ENCODE measurements at regions not wholly inside any gene's neighbourhood (a gene's known extent, or its start where the extent isn't known, plus 50 kb on each side); places are given as distances from the start of the nearest gene placed in this dataset.

- TF ChIP-seq, protein P1, sequence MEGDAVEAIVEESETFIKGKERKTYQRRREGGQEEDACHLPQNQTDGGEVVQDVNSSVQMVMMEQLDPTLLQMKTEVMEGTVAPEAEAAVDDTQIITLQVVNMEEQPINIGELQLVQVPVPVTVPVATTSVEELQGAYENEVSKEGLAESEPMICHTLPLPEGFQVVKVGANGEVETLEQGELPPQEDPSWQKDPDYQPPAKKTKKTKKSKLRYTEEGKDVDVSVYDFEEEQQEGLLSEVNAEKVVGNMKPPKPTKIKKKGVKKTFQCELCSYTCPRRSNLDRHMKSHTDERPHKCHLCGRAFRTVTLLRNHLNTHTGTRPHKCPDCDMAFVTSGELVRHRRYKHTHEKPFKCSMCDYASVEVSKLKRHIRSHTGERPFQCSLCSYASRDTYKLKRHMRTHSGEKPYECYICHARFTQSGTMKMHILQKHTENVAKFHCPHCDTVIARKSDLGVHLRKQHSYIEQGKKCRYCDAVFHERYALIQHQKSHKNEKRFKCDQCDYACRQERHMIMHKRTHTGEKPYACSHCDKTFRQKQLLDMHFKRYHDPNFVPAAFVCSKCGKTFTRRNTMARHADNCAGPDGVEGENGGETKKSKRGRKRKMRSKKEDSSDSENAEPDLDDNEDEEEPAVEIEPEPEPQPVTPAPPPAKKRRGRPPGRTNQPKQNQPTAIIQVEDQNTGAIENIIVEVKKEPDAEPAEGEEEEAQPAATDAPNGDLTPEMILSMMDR (IDR thresholded peaks at IDR 0.05; ENCODE audit: insufficient read depth, low read length, poor library complexity, severe bottlenecking) = no peak
- no peak for TF ChIP-seq EZH2phosphoT487 (conservative IDR thresholded peaks at IDR 0.05; ENCODE audit: low read length)
Measured at GRCh38 chr12:34215213-34215892, 193.1 kb downstream of the ALG10 start.
